H1 (cell line): ENCODE measurements at regions not wholly inside any gene's neighbourhood (a gene's known extent, or its start where the extent isn't known, plus 50 kb on each side); places are given as distances from the start of the nearest gene placed in this dataset.

Experiments used
- CTCF ChIP-seq, 3 experiments: IDR thresholded peaks; 1 replicate in 2 of 3; 2 replicates in 1 of 3; pipeline versions ENCODE4 v1.5.1 to v1.6.1; 2011; ENCODE audit warnings: low read length in 3 of 3, mild to moderate bottlenecking in 3 of 3, inconsistent platforms in 2 of 3, low read depth in 1 of 3, moderate library complexity in 1 of 3; ENCODE audit not compliant: insufficient read depth in 1 of 3; ENCODE audit errors: control extremely low read depth in 1 of 3
- EZH2 ChIP-seq: fragments of 200-600 bp; sonication (generic); IDR thresholded peaks from 2 replicates; pipeline ENCODE4 v1.7.1; 2012; ENCODE audit warnings: low read depth, mild to moderate bottlenecking, moderate library complexity, low read length, inconsistent platforms; ENCODE audit not compliant: severe bottlenecking
- MAFK ChIP-seq: IDR thresholded peaks from 2 replicates; pipeline ENCODE4 v1.6.1; 2012; ENCODE audit warnings: low read depth, mild to moderate bottlenecking, improper control_type of control experiment, low read length
- POLR2A ChIP-seq, 2 experiments: IDR thresholded peaks; 1 replicate in 1 of 2; 2 replicates in 1 of 2; pipeline ENCODE4 v1.6.1; 2011; ENCODE audit warnings: low read depth in 2 of 2, low read length in 2 of 2, mild to moderate bottlenecking in 2 of 2; ENCODE audit errors: control extremely low read depth in 1 of 2
- POLR2AphosphoS5 ChIP-seq: IDR thresholded peaks from 2 replicates; pipeline ENCODE4 v1.6.1; 2011; ENCODE audit warnings: low read depth, low read length
- RAD21 ChIP-seq, 2 experiments: IDR thresholded peaks in 1 of 2; conservative IDR thresholded peaks in 1 of 2; 2 replicates each; pipeline ENCODE4 v1.6.1; 2011; ENCODE audit warnings: low read depth in 2 of 2, low read length in 2 of 2, improper control_type of control experiment in 1 of 2, inconsistent platforms in 1 of 2, mild to moderate bottlenecking in 1 of 2, moderate library complexity in 1 of 2
- SP1 ChIP-seq: IDR thresholded peaks from 2 replicates; pipeline ENCODE4 v1.6.1; 2011; ENCODE audit warnings: low read depth, low read length
- YY1 ChIP-seq: IDR thresholded peaks from 2 replicates; pipeline ENCODE4 v1.6.1; 2011; ENCODE audit warnings: low read depth, mild to moderate bottlenecking, low read length

- TF ChIP-seq CTCF (IDR thresholded peaks at IDR 0.05; ENCODE audit: control extremely low read depth in 1 of 3, insufficient read depth in 1 of 3, low read depth in 1 of 3, low read length in 3 of 3): no peak
- no peak for TF ChIP-seq SP1
- no peak for TF ChIP-seq EZH2
- TF ChIP-seq RAD21 (IDR thresholded peaks at IDR 0.05 in 1 of 2, conservative IDR thresholded peaks at IDR 0.05 in 1 of 2; ENCODE audit: low read depth in 2 of 2, low read length in 2 of 2): no peak
- TF ChIP-seq MAFK: no peak
- TF ChIP-seq POLR2A (IDR thresholded peaks at IDR 0.05; ENCODE audit: control extremely low read depth in 1 of 2, low read depth in 2 of 2, low read length in 2 of 2): no peak
- no peak for TF ChIP-seq POLR2AphosphoS5
- TF ChIP-seq YY1: no peak
Observed at GRCh38 chr15:23854912-23855659, 168.0 kb upstream of the NDN start.
